ENCODE measurements at regions not wholly inside any gene's neighbourhood (a gene's known extent, or its start where the extent isn't known, plus 50 kb on each side); places are given as distances from the start of the nearest gene placed in this dataset.

DNA sequence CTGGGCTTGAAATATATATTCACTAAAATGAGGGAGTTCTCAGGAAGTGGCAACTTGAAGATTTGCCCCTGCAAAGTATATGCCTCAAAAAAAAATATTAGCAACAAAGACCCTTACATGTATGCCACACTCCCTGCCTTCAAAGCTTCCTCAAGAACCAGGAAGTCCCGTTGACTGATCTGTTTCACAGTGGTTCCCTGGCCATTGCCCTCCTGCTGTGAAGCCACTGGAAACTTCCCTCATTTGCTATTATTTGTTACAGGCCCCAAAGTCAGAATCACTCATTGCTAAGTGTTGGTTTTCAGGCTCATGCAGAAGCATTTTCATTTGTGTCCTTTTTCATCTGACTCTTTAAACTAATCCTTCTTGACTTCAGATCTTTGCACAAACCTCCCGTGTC, 421.5 kb downstream of the ZNF521 start:
- TF ChIP-seq TAF1 (IDR thresholded peaks at IDR 0.05; ENCODE audit: borderline replicate concordance, insufficient read depth, low read length) (no peak), SIN3A (IDR thresholded peaks at IDR 0.05; ENCODE audit: borderline replicate concordance, insufficient read depth, low read length) (no peak), FOXP2 (optimal IDR thresholded peaks at IDR 0.05; ENCODE audit: borderline replicate concordance, extremely low read depth, extremely low read length, insufficient read depth) (no peak), POLR2AphosphoS5 (IDR thresholded peaks at IDR 0.05; ENCODE audit: low read depth, low read length) (no peak)
- TF ChIP-seq, protein P1, sequence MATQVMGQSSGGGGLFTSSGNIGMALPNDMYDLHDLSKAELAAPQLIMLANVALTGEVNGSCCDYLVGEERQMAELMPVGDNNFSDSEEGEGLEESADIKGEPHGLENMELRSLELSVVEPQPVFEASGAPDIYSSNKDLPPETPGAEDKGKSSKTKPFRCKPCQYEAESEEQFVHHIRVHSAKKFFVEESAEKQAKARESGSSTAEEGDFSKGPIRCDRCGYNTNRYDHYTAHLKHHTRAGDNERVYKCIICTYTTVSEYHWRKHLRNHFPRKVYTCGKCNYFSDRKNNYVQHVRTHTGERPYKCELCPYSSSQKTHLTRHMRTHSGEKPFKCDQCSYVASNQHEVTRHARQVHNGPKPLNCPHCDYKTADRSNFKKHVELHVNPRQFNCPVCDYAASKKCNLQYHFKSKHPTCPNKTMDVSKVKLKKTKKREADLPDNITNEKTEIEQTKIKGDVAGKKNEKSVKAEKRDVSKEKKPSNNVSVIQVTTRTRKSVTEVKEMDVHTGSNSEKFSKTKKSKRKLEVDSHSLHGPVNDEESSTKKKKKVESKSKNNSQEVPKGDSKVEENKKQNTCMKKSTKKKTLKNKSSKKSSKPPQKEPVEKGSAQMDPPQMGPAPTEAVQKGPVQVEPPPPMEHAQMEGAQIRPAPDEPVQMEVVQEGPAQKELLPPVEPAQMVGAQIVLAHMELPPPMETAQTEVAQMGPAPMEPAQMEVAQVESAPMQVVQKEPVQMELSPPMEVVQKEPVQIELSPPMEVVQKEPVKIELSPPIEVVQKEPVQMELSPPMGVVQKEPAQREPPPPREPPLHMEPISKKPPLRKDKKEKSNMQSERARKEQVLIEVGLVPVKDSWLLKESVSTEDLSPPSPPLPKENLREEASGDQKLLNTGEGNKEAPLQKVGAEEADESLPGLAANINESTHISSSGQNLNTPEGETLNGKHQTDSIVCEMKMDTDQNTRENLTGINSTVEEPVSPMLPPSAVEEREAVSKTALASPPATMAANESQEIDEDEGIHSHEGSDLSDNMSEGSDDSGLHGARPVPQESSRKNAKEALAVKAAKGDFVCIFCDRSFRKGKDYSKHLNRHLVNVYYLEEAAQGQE (IDR thresholded peaks at IDR 0.05; ENCODE audit: insufficient read depth in 1 of 2, low read depth in 2 of 2, low read length in 2 of 2): no peak

DNA sequence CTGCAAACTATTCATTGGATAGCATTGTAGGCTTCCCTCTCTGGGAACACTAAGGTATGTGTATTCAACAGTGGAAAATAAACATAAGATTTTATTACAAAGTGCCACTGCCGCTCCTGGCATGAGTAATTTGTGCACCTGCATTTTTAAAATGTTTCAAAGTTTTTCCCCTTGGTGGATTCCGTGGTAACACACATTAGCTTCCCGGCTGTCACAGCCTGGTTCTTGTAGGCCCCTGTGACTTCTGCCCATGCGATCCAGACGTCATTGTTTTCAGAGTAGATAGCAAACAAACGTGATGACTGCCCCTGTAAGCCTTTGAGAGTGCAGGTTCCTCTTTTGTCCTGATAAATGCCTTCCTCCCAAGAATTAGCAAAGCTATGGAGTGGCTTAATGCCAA, 421.0 kb downstream of the ZNF521 start:
- TF ChIP-seq TAF1 (IDR thresholded peaks at IDR 0.05; ENCODE audit: borderline replicate concordance, insufficient read depth, low read length) (no peak), POLR2AphosphoS5 (IDR thresholded peaks at IDR 0.05; ENCODE audit: low read depth, low read length) (no peak), FOXP2 (optimal IDR thresholded peaks at IDR 0.05; ENCODE audit: borderline replicate concordance, extremely low read depth, extremely low read length, insufficient read depth) (no peak), SIN3A (IDR thresholded peaks at IDR 0.05; ENCODE audit: borderline replicate concordance, insufficient read depth, low read length) (no peak)
- TF ChIP-seq, protein P1 (IDR thresholded peaks at IDR 0.05; ENCODE audit: insufficient read depth in 1 of 2, low read depth in 2 of 2, low read length in 2 of 2): no peak

DNA sequence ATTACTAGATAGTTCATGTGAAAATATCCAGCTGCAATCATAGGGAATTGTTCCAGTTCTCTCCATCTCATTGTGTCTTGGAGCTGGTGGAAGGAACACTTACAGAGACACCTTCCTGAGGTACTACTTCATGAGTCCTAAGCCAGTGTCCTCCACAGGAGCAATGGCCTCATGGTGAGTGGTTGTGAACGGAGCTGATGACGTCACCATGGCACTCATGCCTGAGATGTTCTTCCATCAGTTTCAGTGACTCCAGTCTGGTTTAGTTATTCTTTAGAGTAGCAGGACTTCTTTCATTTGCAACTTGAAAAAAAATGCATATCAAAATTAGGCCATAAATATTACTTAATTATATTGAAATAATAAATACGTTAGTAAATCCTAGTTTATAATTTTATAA, 418.6 kb downstream of the ZNF521 start:
- no peak for TF ChIP-seq POLR2AphosphoS5 (IDR thresholded peaks at IDR 0.05; ENCODE audit: low read depth, low read length)
- TF ChIP-seq, protein P1 (IDR thresholded peaks at IDR 0.05; ENCODE audit: insufficient read depth in 1 of 2, low read depth in 2 of 2, low read length in 2 of 2): no peak
- TF ChIP-seq TAF1 (IDR thresholded peaks at IDR 0.05; ENCODE audit: borderline replicate concordance, insufficient read depth, low read length): no peak
- TF ChIP-seq FOXP2 (optimal IDR thresholded peaks at IDR 0.05; ENCODE audit: borderline replicate concordance, extremely low read depth, extremely low read length, insufficient read depth): no peak

DNA sequence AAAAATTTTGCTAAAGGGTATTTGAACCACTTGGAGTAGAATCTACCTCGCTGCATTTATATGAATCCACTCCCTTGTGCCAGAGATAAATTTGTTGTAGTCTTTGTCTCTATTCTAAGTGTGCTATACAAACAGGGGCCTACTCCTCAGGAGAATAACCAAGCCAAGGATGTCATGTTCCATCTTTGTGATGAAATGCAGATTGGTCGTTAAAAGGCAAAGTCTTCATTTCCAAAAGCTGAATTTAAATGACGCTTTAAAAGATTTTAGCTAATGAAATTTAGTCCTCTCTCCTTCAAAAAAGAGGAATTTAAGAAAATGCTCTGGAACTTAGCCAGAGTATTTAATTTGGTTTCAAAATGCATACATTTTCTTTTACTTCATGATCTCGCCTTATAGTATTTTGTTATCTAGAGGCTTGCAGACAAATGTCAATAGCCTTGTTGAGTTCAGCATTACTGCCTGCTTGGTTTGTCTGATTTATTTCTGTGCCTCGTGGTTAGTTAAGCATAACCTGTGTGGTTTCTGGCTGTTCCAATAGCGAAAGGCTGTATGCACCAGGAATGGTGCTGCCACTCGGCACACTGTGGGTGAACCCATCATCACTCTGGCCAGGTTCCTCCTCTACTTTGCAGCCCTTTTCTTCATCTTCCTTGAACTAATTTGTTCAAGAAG, 417.6 kb downstream of the ZNF521 start:
- TF ChIP-seq FOXP2 (optimal IDR thresholded peaks at IDR 0.05; ENCODE audit: borderline replicate concordance, extremely low read depth, extremely low read length, insufficient read depth) (no peak), TAF1 (IDR thresholded peaks at IDR 0.05; ENCODE audit: borderline replicate concordance, insufficient read depth, low read length) (no peak), SIN3A (IDR thresholded peaks at IDR 0.05; ENCODE audit: borderline replicate concordance, insufficient read depth, low read length) (no peak), POLR2AphosphoS5 (IDR thresholded peaks at IDR 0.05; ENCODE audit: low read depth, low read length) (no peak)
- TF ChIP-seq, protein P1 (IDR thresholded peaks at IDR 0.05; ENCODE audit: insufficient read depth in 1 of 2, low read depth in 2 of 2, low read length in 2 of 2): no peak
